ENCODE measurements at regions not wholly inside any gene's neighbourhood (a gene's known extent, or its start where the extent isn't known, plus 50 kb on each side); places are given as distances from the start of the nearest gene placed in this dataset.
"Not testable (repeated sequence)": the region's sequence is repeated elsewhere in the genome, so short reads cannot be mapped to it uniquely, and the experiment has no call there.

- no peaks in the 10 kb centered on the region for H3K27me3 ChIP-seq
- H3K4me1 ChIP-seq: no peaks in the 10 kb centered on the region
- TF ChIP-seq CTCF (IDR thresholded peaks at IDR 0.05): no peak
- no peak overlapping the region for H3K27ac ChIP-seq
- intact Hi-C loops (cut with DNase I): no loop called here
- DNase-seq (ENCODE audit: low spot score in 2 of 2): no peak
- no peaks in the 10 kb centered on the region for H3K9me3 ChIP-seq
- H3K36me3 ChIP-seq: no peaks in the 10 kb centered on the region
- no peak overlapping the region for H3K4me3 ChIP-seq
These were observed 107.6 kb downstream of the TMEM17 start for GRCh38 chr2:62398356-62398755.

GRCh38 chr2:62396880-62397279 is 109.1 kb downstream of the TMEM17 start:
- DNase-seq (ENCODE audit: low spot score in 2 of 2): no peak
- no peaks in the 10 kb centered on the region for H3K36me3 ChIP-seq
- no peak for TF ChIP-seq CTCF (IDR thresholded peaks at IDR 0.05)
- H3K27ac ChIP-seq: no peak overlapping the region
- H3K9me3 ChIP-seq: no peaks in the 10 kb centered on the region
- no peaks in the 10 kb centered on the region for H3K27me3 ChIP-seq
- intact Hi-C loops (cut with DNase I): no loop called here
- no peaks in the 10 kb centered on the region for H3K4me1 ChIP-seq
- H3K4me3 ChIP-seq: no peak overlapping the region

GRCh38 chr2:62393293-62393692 is 112.7 kb downstream of the TMEM17 start:
- intact Hi-C loops (cut with DNase I): no loop called here
- H3K4me1 ChIP-seq: no peaks in the 10 kb centered on the region

GRCh38 chr2:62391696-62392095 is 114.3 kb downstream of the TMEM17 start:
- H3K27me3 ChIP-seq: no peaks in the 10 kb centered on the region
- no peak overlapping the region for H3K4me3 ChIP-seq
- no peak for DNase-seq (ENCODE audit: low spot score in 2 of 2)
- H3K4me1 ChIP-seq: no peaks in the 10 kb centered on the region
- intact Hi-C loops (cut with DNase I): no loop called here
- no peak overlapping the region for H3K27ac ChIP-seq
- H3K9me3 ChIP-seq: no peaks in the 10 kb centered on the region
- H3K36me3 ChIP-seq: no peaks in the 10 kb centered on the region
- TF ChIP-seq CTCF (IDR thresholded peaks at IDR 0.05): no peak

More at GRCh38 chr2:62393293-62393692, 112.7 kb downstream of the TMEM17 start:
- Histone ChIP-seq H3K9me3 (no peaks in the 10 kb centered on the region), H3K36me3 (no peaks in the 10 kb centered on the region), H3K27me3 (no peaks in the 10 kb centered on the region), H3K27ac (no peak overlapping the region), H3K4me3 (no peak overlapping the region)
- no peak for TF ChIP-seq CTCF (IDR thresholded peaks at IDR 0.05)
- no peak for DNase-seq (ENCODE audit: low spot score in 2 of 2)

GRCh38 chr2:62386378-62386777 is 119.6 kb downstream of the TMEM17 start:
- H3K36me3 ChIP-seq; H3K27me3 ChIP-seq; H3K9me3 ChIP-seq; H3K27ac ChIP-seq; H3K4me3 ChIP-seq; H3K4me1 ChIP-seq; intact Hi-C loops (cut with DNase I); DNase-seq (ENCODE audit: low spot score in 2 of 2): not testable (repeated sequence)

GRCh38 chr2:62383846-62384245 is 122.1 kb downstream of the TMEM17 start:
- intact Hi-C loops (cut with DNase I): no loop called here
- H3K9me3 ChIP-seq: no peaks in the 10 kb centered on the region
- no peak overlapping the region for H3K4me3 ChIP-seq
- H3K27ac ChIP-seq: no peak overlapping the region
- H3K4me1 ChIP-seq: no peaks in the 10 kb centered on the region
- no peak for DNase-seq (ENCODE audit: low spot score in 2 of 2)
- no peaks in the 10 kb centered on the region for H3K36me3 ChIP-seq
- TF ChIP-seq CTCF (IDR thresholded peaks at IDR 0.05): no peak
- H3K27me3 ChIP-seq: no peaks in the 10 kb centered on the region
